HFF-Myc (cell line): ENCODE measurements at regions not wholly inside any gene's neighbourhood (a gene's known extent, or its start where the extent isn't known, plus 50 kb on each side); places are given as distances from the start of the nearest gene placed in this dataset.

Source experiments
- DNase-seq: peaks from one replicate; pipeline ENCODE4 v3.0.0-alpha.2; 2011; ENCODE audit warnings: low read depth; ENCODE audit errors: extremely low read depth
- H3K4me3 ChIP-seq: replicated peaks from 2 replicates; pipeline ENCODE4 v1.5.1; 2011; ENCODE audit warnings: low read depth, mild to moderate bottlenecking, control low read depth, low read length
- TF ChIP-seq, protein P1 (sequence below): IDR thresholded peaks from 2 replicates; pipeline ENCODE4 v1.5.1; 2012; ENCODE audit warnings: mild to moderate bottlenecking, low read depth, low read length, control low read depth; ENCODE audit errors: missing control alignments

GRCh38 chr2:216918088-216918680 lies 58.3 kb upstream of the TNP1 start:
- TF ChIP-seq, protein P1, sequence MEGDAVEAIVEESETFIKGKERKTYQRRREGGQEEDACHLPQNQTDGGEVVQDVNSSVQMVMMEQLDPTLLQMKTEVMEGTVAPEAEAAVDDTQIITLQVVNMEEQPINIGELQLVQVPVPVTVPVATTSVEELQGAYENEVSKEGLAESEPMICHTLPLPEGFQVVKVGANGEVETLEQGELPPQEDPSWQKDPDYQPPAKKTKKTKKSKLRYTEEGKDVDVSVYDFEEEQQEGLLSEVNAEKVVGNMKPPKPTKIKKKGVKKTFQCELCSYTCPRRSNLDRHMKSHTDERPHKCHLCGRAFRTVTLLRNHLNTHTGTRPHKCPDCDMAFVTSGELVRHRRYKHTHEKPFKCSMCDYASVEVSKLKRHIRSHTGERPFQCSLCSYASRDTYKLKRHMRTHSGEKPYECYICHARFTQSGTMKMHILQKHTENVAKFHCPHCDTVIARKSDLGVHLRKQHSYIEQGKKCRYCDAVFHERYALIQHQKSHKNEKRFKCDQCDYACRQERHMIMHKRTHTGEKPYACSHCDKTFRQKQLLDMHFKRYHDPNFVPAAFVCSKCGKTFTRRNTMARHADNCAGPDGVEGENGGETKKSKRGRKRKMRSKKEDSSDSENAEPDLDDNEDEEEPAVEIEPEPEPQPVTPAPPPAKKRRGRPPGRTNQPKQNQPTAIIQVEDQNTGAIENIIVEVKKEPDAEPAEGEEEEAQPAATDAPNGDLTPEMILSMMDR: no peak
- DNase-seq: peak; percentile 52
- no peak overlapping the region for H3K4me3 ChIP-seq

DNA sequence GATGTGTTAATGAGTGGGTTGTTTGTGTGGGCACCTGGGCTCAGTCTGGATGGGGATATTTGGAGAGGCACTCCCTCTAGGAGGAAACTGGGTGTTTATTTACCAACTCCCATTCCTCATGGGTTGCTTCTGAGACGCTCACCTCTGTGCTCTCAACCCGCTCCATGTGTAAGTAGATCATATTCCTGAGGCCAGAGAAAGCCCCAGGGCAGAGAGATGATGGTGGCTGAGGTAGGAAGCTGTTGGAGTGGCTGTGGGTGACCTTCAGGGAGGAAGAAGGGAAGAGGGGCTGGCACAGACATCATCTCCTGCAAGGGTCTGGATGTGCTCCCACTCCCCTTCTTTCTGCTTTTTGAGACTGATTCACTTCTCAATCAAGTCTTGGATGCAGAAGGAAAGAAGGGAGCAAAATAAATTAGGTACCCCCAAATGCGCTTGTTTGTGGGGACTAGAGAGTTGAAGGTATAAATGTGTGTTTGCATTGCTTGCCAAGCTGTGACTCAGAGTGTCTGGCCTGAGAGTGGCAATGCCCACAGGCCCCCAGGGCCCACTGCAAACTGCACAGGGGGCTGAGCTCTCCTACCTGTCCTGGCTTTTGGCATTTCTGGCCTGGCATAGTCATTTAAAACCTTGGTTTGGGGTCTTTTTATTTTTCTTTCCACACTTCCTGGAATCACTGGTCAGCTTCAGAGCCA lies 57.2 kb upstream of the TNP1 start:
- no peak overlapping the region for H3K4me3 ChIP-seq
- DNase-seq: no peak
- TF ChIP-seq, protein P1: no peak

DNA sequence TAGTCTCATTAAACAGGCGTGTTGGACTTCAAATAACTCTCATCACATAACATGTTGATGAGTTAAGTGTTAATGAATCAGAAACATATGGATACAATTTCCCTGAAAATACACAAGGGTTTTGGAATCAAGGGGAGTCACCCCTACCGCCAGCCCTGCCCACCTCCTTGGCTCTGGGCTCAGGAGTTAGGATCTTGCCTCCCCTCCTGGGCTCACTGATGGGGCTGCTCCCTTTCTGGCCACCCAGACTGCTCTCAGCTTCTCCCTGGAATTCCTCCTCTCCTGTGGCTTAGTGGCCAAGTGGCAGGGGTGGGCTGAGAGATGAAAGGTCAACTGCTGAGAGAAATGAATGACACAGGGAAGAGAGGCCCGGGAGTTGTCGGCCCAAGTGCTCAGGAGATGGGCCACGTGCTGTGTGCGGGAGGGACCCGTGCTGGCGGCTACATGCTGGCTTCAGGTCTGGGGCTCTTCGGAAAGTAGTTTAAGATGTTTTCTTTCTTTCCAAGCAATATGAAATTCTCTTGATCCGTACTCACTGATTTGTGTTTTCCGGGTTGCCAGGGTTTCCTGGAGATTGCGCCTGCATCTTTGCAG lies 55.8 kb upstream of the TNP1 start:
- DNase-seq: no peak
- TF ChIP-seq, protein P1: no peak

GRCh38 chr2:216914491-216914890 lies 54.6 kb upstream of the TNP1 start:
- TF ChIP-seq, protein P1: no peak
- H3K4me3 ChIP-seq: no peak overlapping the region

More for the DNA sequence above, 55.8 kb upstream of the TNP1 start:
- H3K4me3 ChIP-seq: no peak overlapping the region

GRCh38 chr2:216911886-216912285 lies 52.0 kb upstream of the TNP1 start:
- no peak for DNase-seq
- TF ChIP-seq, protein P1: no peak
- H3K4me3 ChIP-seq: no peak overlapping the region

More at GRCh38 chr2:216914491-216914890, 54.6 kb upstream of the TNP1 start:
- DNase-seq: no peak

DNA sequence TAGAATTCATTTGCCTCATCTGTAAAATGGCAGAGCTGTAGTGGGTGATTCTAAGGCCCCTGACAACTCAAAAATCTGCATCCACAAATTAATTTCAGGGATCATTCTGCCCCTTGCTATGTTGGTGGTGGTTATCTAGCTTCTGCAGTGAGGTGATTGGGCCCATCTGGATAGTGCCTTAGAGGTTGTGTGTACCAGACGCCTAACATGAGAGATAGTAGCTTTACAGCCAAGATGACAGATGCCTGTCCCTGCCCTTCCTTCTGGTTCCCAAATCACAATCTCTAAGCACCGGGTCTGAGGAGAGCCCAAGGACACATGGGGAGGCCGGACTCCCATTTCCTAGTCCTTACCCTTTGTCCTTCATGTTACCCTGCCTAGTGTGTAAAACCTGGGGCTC lies 51.1 kb upstream of the TNP1 start:
- no peak for DNase-seq
- H3K4me3 ChIP-seq: no peak overlapping the region
- TF ChIP-seq, protein P1: no peak
